ENCODE measurements at regions not wholly inside any gene's neighbourhood (a gene's known extent, or its start where the extent isn't known, plus 50 kb on each side); places are given as distances from the start of the nearest gene placed in this dataset.

GRCh38 chr20:6959900-6960312 is 192.4 kb downstream of the BMP2 start:
- no peak for FAIRE-seq
- DNase-seq (ENCODE audit: insufficient read length, low spot score) = no peak
- TF ChIP-seq POLR2A (IDR thresholded peaks at IDR 0.05; ENCODE audit: low read depth, low read length) (no peak), PAX5 (IDR thresholded peaks at IDR 0.05; ENCODE audit: insufficient read depth, low read length, severe bottlenecking) (no peak)

GRCh38 chr20:6966721-6967120 is 199.2 kb downstream of the BMP2 start:
- no peak for FAIRE-seq
- TF ChIP-seq POLR2A (IDR thresholded peaks at IDR 0.05; ENCODE audit: low read depth, low read length) = no peak
- TF ChIP-seq SPI1 (IDR thresholded peaks at IDR 0.05; ENCODE audit: low read depth, low read length) = no peak
- TF ChIP-seq TAF1 (IDR thresholded peaks at IDR 0.05; ENCODE audit: low read depth, low read length) = no peak
- TF ChIP-seq POLR2AphosphoS5 (IDR thresholded peaks at IDR 0.05; ENCODE audit: low read depth, low read length) = no peak
- no peak for TF ChIP-seq POU2F2 (IDR thresholded peaks at IDR 0.05; ENCODE audit: low read depth, low read length)
- no peak for TF ChIP-seq PAX5 (IDR thresholded peaks at IDR 0.05; ENCODE audit: insufficient read depth, low read length, severe bottlenecking)
- DNase-seq (ENCODE audit: insufficient read length, low spot score) = no peak

GRCh38 chr20:6974838-6975237 is 207.4 kb downstream of the BMP2 start:
- no peak for TF ChIP-seq TAF1 (IDR thresholded peaks at IDR 0.05; ENCODE audit: low read depth, low read length)
- TF ChIP-seq SPI1 (IDR thresholded peaks at IDR 0.05; ENCODE audit: low read depth, low read length) = no peak
- TF ChIP-seq POLR2A (IDR thresholded peaks at IDR 0.05; ENCODE audit: low read depth, low read length) = no peak
- TF ChIP-seq POLR2AphosphoS5 (IDR thresholded peaks at IDR 0.05; ENCODE audit: low read depth, low read length) = no peak
- TF ChIP-seq POU2F2 (IDR thresholded peaks at IDR 0.05; ENCODE audit: low read depth, low read length) = no peak
- DNase-seq (ENCODE audit: insufficient read length, low spot score) (no peak), FAIRE-seq (no peak)

GRCh38 chr20:6975311-6975710 is 207.8 kb downstream of the BMP2 start:
- FAIRE-seq (no peak), DNase-seq (ENCODE audit: insufficient read length, low spot score) (no peak)
- no peak for TF ChIP-seq TAF1 (IDR thresholded peaks at IDR 0.05; ENCODE audit: low read depth, low read length)
- TF ChIP-seq PAX5 (IDR thresholded peaks at IDR 0.05; ENCODE audit: insufficient read depth, low read length, severe bottlenecking) = no peak
- no peak for TF ChIP-seq POLR2AphosphoS5 (IDR thresholded peaks at IDR 0.05; ENCODE audit: low read depth, low read length)
- TF ChIP-seq POU2F2 (IDR thresholded peaks at IDR 0.05; ENCODE audit: low read depth, low read length) = no peak
- no peak for TF ChIP-seq POLR2A (IDR thresholded peaks at IDR 0.05; ENCODE audit: low read depth, low read length)

- TF ChIP-seq TAF1 (IDR thresholded peaks at IDR 0.05; ENCODE audit: low read depth, low read length) (no peak), PAX5 (IDR thresholded peaks at IDR 0.05; ENCODE audit: insufficient read depth, low read length, severe bottlenecking) (no peak), POLR2A (IDR thresholded peaks at IDR 0.05; ENCODE audit: low read depth, low read length) (no peak), POLR2AphosphoS5 (IDR thresholded peaks at IDR 0.05; ENCODE audit: low read depth, low read length) (no peak), SPI1 (IDR thresholded peaks at IDR 0.05; ENCODE audit: low read depth, low read length) (no peak), POU2F2 (IDR thresholded peaks at IDR 0.05; ENCODE audit: low read depth, low read length) (no peak)
- FAIRE-seq = no peak
- no peak for DNase-seq (ENCODE audit: insufficient read length, low spot score)
Observed at GRCh38 chr20:6976106-6976900, 208.8 kb downstream of the BMP2 start.

GRCh38 chr20:6979621-6980020 is 212.1 kb downstream of the BMP2 start:
- DNase-seq (ENCODE audit: insufficient read length, low spot score) (no peak), FAIRE-seq (no peak)
- TF ChIP-seq POU2F2 (IDR thresholded peaks at IDR 0.05; ENCODE audit: low read depth, low read length) = no peak
- TF ChIP-seq TAF1 (IDR thresholded peaks at IDR 0.05; ENCODE audit: low read depth, low read length) = no peak
- no peak for TF ChIP-seq POLR2AphosphoS5 (IDR thresholded peaks at IDR 0.05; ENCODE audit: low read depth, low read length)
- TF ChIP-seq POLR2A (IDR thresholded peaks at IDR 0.05; ENCODE audit: low read depth, low read length) = no peak
- TF ChIP-seq SPI1 (IDR thresholded peaks at IDR 0.05; ENCODE audit: low read depth, low read length) = no peak
- no peak for TF ChIP-seq PAX5 (IDR thresholded peaks at IDR 0.05; ENCODE audit: insufficient read depth, low read length, severe bottlenecking)

GRCh38 chr20:6993011-6993410 is 225.5 kb downstream of the BMP2 start:
- FAIRE-seq = no peak
- no peak for DNase-seq (ENCODE audit: insufficient read length, low spot score)
- no peak for TF ChIP-seq SPI1 (IDR thresholded peaks at IDR 0.05; ENCODE audit: low read depth, low read length)
- TF ChIP-seq POU2F2 (IDR thresholded peaks at IDR 0.05; ENCODE audit: low read depth, low read length) = no peak
- no peak for TF ChIP-seq POLR2AphosphoS5 (IDR thresholded peaks at IDR 0.05; ENCODE audit: low read depth, low read length)
- no peak for TF ChIP-seq TAF1 (IDR thresholded peaks at IDR 0.05; ENCODE audit: low read depth, low read length)
- no peak for TF ChIP-seq POLR2A (IDR thresholded peaks at IDR 0.05; ENCODE audit: low read depth, low read length)
- TF ChIP-seq PAX5 (IDR thresholded peaks at IDR 0.05; ENCODE audit: insufficient read depth, low read length, severe bottlenecking) = no peak

- TF ChIP-seq POU2F2 (IDR thresholded peaks at IDR 0.05; ENCODE audit: low read depth, low read length) (no peak), POLR2AphosphoS5 (IDR thresholded peaks at IDR 0.05; ENCODE audit: low read depth, low read length) (no peak), PAX5 (IDR thresholded peaks at IDR 0.05; ENCODE audit: insufficient read depth, low read length, severe bottlenecking) (no peak), SPI1 (IDR thresholded peaks at IDR 0.05; ENCODE audit: low read depth, low read length) (no peak), POLR2A (IDR thresholded peaks at IDR 0.05; ENCODE audit: low read depth, low read length) (no peak), TAF1 (IDR thresholded peaks at IDR 0.05; ENCODE audit: low read depth, low read length) (no peak)
- FAIRE-seq (no peak), DNase-seq (ENCODE audit: insufficient read length, low spot score) (no peak)
Observed at GRCh38 chr20:6993511-6993910, 226.0 kb downstream of the BMP2 start.

GRCh38 chr20:6994452-6994851 is 227.0 kb downstream of the BMP2 start:
- no peak for TF ChIP-seq TAF1 (IDR thresholded peaks at IDR 0.05; ENCODE audit: low read depth, low read length)
- FAIRE-seq = no peak

GRCh38 chr20:6998909-6999308 is 231.4 kb downstream of the BMP2 start:
- FAIRE-seq = no peak
- TF ChIP-seq PAX5 (IDR thresholded peaks at IDR 0.05; ENCODE audit: insufficient read depth, low read length, severe bottlenecking) (no peak), POLR2AphosphoS5 (IDR thresholded peaks at IDR 0.05; ENCODE audit: low read depth, low read length) (no peak), TAF1 (IDR thresholded peaks at IDR 0.05; ENCODE audit: low read depth, low read length) (no peak), POU2F2 (IDR thresholded peaks at IDR 0.05; ENCODE audit: low read depth, low read length) (no peak), POLR2A (IDR thresholded peaks at IDR 0.05; ENCODE audit: low read depth, low read length) (no peak), SPI1 (IDR thresholded peaks at IDR 0.05; ENCODE audit: low read depth, low read length) (no peak)

More at GRCh38 chr20:6994452-6994851, 227.0 kb downstream of the BMP2 start:
- DNase-seq (ENCODE audit: insufficient read length, low spot score) = no peak

More at GRCh38 chr20:6998909-6999308, 231.4 kb downstream of the BMP2 start:
- DNase-seq (ENCODE audit: insufficient read length, low spot score) = no peak

Measured in GM12891 (cell line).